Endodermal cell (in vitro differentiated cells): ENCODE measurements at regions not wholly inside any gene's neighbourhood (a gene's known extent, or its start where the extent isn't known, plus 50 kb on each side); places are given as distances from the start of the nearest gene placed in this dataset.

Experiments
- DNase-seq: peaks from one replicate; pipeline ENCODE4 v3.0.0-alpha.2; 2017
- H3K27ac ChIP-seq: 2 replicates; pipeline ENCODE4 v1.5.1; 2013; ENCODE audit warnings: mild to moderate bottlenecking, low read depth, low read length, moderate library complexity
- H3K27me3 ChIP-seq: 2 replicates; pipeline ENCODE4 v1.6.1; 2013; ENCODE audit warnings: mild to moderate bottlenecking, low read length, moderate library complexity; ENCODE audit not compliant: insufficient read depth, control insufficient read depth, poor library complexity, severe bottlenecking
- H3K36me3 ChIP-seq: 2 replicates; pipeline ENCODE4 v1.7.0; 2013; ENCODE audit warnings: mild to moderate bottlenecking, low read length, moderate library complexity; ENCODE audit not compliant: control insufficient read depth, insufficient read depth
- H3K4me1 ChIP-seq: one replicate; pipeline ENCODE4 v1.7.0; 2013; ENCODE audit warnings: low read length; ENCODE audit not compliant: control insufficient read depth, insufficient read depth
- H3K4me3 ChIP-seq: 2 replicates; pipeline ENCODE4 v1.5.1; 2013; ENCODE audit warnings: mild to moderate bottlenecking, low read length, moderate library complexity
- H3K9ac ChIP-seq: 2 replicates; pipeline ENCODE4 v1.6.1; 2013; ENCODE audit warnings: mild to moderate bottlenecking, low read length, moderate library complexity; ENCODE audit not compliant: poor library complexity, severe bottlenecking; ENCODE audit errors: extremely low read depth
- H3K9me3 ChIP-seq: 2 replicates; pipeline ENCODE4 v1.6.1; 2013; ENCODE audit warnings: mild to moderate bottlenecking, low read length, moderate library complexity; ENCODE audit not compliant: control insufficient read depth
- H3K27ac Mint-ChIP-seq: 2 replicates; pipeline ENCODE4 v1.8.0; 2020; ENCODE audit warnings: mixed read lengths
- H3K27me3 Mint-ChIP-seq: 2 replicates; pipeline ENCODE4 v1.8.0; 2021; ENCODE audit warnings: mild to moderate bottlenecking, mixed read lengths; ENCODE audit not compliant: insufficient read depth
- H3K36me3 Mint-ChIP-seq: 2 replicates; pipeline ENCODE4 v1.8.0; 2020; ENCODE audit warnings: low read depth, mixed read lengths
- H3K4me1 Mint-ChIP-seq: 2 replicates; pipeline ENCODE4 v1.8.0; 2020; ENCODE audit warnings: mixed read lengths
- H3K4me3 Mint-ChIP-seq: 2 replicates; pipeline ENCODE4 v1.8.0; 2020; ENCODE audit warnings: mild to moderate bottlenecking, moderate library complexity, mixed read lengths
- H3K9me3 Mint-ChIP-seq: 2 replicates; pipeline ENCODE4 v1.8.0; 2020; ENCODE audit warnings: mild to moderate bottlenecking, mixed read lengths
- CTCF ChIP-seq: fragments of 200-600 bp; sonication (generic); conservative IDR thresholded peaks from 2 replicates; pipeline ENCODE4 v1.5.0; 2021; ENCODE audit warnings: antibody characterized with exemption, mild to moderate bottlenecking
- WGBS, 2 experiments: methylation state at CpG; one replicate each; pipeline versions ENCODE4 v1.1.5 to v1.1.7; 2013; ENCODE audit warnings: missing lambda C conversion rate in 2 of 2, mixed read lengths in 1 of 2; ENCODE audit not compliant: insufficient coverage in 1 of 2, insufficient read length in 1 of 2; 5-methylcytosine and 5-hydroxymethylcytosine counted together

GRCh38 chr5:84685121-84685894 is 300.6 kb upstream of the EDIL3 start:
- 91 to 96% methylated on average over 5 to 6 of the region's 6 CpGs for WGBS, 2 experiments
- no peak overlapping the region for H3K27ac ChIP-seq
- H3K36me3 Mint-ChIP-seq: no peaks in the 10 kb centered on the region
- no peaks in the 10 kb centered on the region for H3K36me3 ChIP-seq
- no peaks in the 10 kb centered on the region for H3K27me3 Mint-ChIP-seq
- no peaks in the 10 kb centered on the region for H3K27me3 ChIP-seq
- H3K9me3 ChIP-seq: no peaks in the 10 kb centered on the region
- H3K4me1 Mint-ChIP-seq: no peaks in the 10 kb centered on the region
- DNase-seq: no peak
- no peak overlapping the region for H3K4me3 ChIP-seq
- no peak overlapping the region for H3K27ac Mint-ChIP-seq
- no peak overlapping the region for H3K4me3 Mint-ChIP-seq
- H3K9ac ChIP-seq: no peak overlapping the region
- TF ChIP-seq CTCF: no peak
- no peaks in the 10 kb centered on the region for H3K4me1 ChIP-seq
- H3K9me3 Mint-ChIP-seq: no peaks in the 10 kb centered on the region

GRCh38 chr5:84683594-84683993 is 298.9 kb upstream of the EDIL3 start:
- H3K4me1 Mint-ChIP-seq: no peaks in the 10 kb centered on the region
- TF ChIP-seq CTCF: no peak
- Histone ChIP-seq H3K4me3 (no peak overlapping the region), H3K9ac (no peak overlapping the region), H3K36me3 (no peaks in the 10 kb centered on the region), H3K9me3 (no peaks in the 10 kb centered on the region), H3K27ac (no peak overlapping the region), H3K4me1 (no peaks in the 10 kb centered on the region), H3K27me3 (no peaks in the 10 kb centered on the region)
- H3K36me3 Mint-ChIP-seq: no peaks in the 10 kb centered on the region
- no peaks in the 10 kb centered on the region for H3K27me3 Mint-ChIP-seq
- no peak overlapping the region for H3K27ac Mint-ChIP-seq
- no peak overlapping the region for H3K4me3 Mint-ChIP-seq
- no peaks in the 10 kb centered on the region for H3K9me3 Mint-ChIP-seq
- no peak for DNase-seq
- 74% methylated on average over 2 of the region's 2 CpGs for WGBS, 2 experiments

- Mint-ChIP-seq H3K4me1 (no peaks in the 10 kb centered on the region), H3K27ac (no peak overlapping the region), H3K4me3 (no peak overlapping the region), H3K36me3 (no peaks in the 10 kb centered on the region), H3K9me3 (no peaks in the 10 kb centered on the region), H3K27me3 (no peaks in the 10 kb centered on the region)
- Histone ChIP-seq H3K27me3 (no peaks in the 10 kb centered on the region), H3K36me3 (no peaks in the 10 kb centered on the region), H3K9ac (no peak overlapping the region), H3K4me1 (no peaks in the 10 kb centered on the region), H3K4me3 (no peak overlapping the region), H3K9me3 (no peaks in the 10 kb centered on the region), H3K27ac (no peak overlapping the region)
- TF ChIP-seq CTCF: no peak
- 0% methylated on average over 1 of the region's 1 CpG; no CpG with 5 or more reads in 1 of the 2 experiments for WGBS, 2 experiments
- no peak for DNase-seq
Observed at GRCh38 chr5:84682531-84682930, 297.9 kb upstream of the EDIL3 start.
